GM21576 (cell line): ENCODE measurements at regions not wholly inside any gene's neighbourhood (a gene's known extent, or its start where the extent isn't known, plus 50 kb on each side); places are given as distances from the start of the nearest gene placed in this dataset.
"Not testable (repeated sequence)": the region's sequence is repeated elsewhere in the genome, so short reads cannot be mapped to it uniquely, and the experiment has no call there.

Source experiments
- ATAC-seq: cut with Tn5 transposase; IDR thresholded peaks from one replicate; pipeline ENCODE4 v1.9.1; 2021; ENCODE audit warnings: mild to moderate bottlenecking, moderate library complexity; ENCODE audit not compliant: unreplicated experiment

- ATAC-seq, result no peak
Observed at GRCh38 chr6:145074805-145075204, 660.5 kb downstream of the EPM2A start.

GRCh38 chr6:145075425-145075824 lies 659.9 kb downstream of the EPM2A start:
- ATAC-seq, result no peak

GRCh38 chr6:145076115-145076841 lies 659.0 kb downstream of the EPM2A start:
- no peak for ATAC-seq

- no peak for ATAC-seq
Observed at GRCh38 chr6:145077382-145077781, 657.9 kb downstream of the EPM2A start.

- ATAC-seq, result no peak
Observed at GRCh38 chr6:145080651-145081050, 654.7 kb downstream of the EPM2A start.

GRCh38 chr6:145081677-145082076 lies 653.6 kb downstream of the EPM2A start:
- ATAC-seq, result no peak

- no peak for ATAC-seq
Observed at GRCh38 chr6:145082359-145082758, 653.0 kb downstream of the EPM2A start.

GRCh38 chr6:145086197-145086596 lies 649.1 kb downstream of the EPM2A start:
- ATAC-seq, result no peak

GRCh38 chr6:145087034-145087433 lies 648.3 kb downstream of the EPM2A start:
- ATAC-seq, result no peak

- ATAC-seq, result no peak
Observed at GRCh38 chr6:145090801-145091585, 644.3 kb downstream of the EPM2A start.

GRCh38 chr6:145091586-145092142 lies 643.7 kb downstream of the EPM2A start:
- ATAC-seq, result no peak

GRCh38 chr6:145092554-145092953 lies 642.8 kb downstream of the EPM2A start:
- no peak for ATAC-seq

- ATAC-seq, result no peak
Observed at GRCh38 chr6:145093226-145093625, 642.1 kb downstream of the EPM2A start.

GRCh38 chr6:145096846-145097245 lies 638.5 kb downstream of the EPM2A start:
- ATAC-seq, result no peak

- not testable (repeated sequence) for ATAC-seq
Observed at GRCh38 chr6:145098127-145098526, 637.2 kb downstream of the EPM2A start.

- ATAC-seq, result no peak
Observed at GRCh38 chr6:145099713-145100112, 635.6 kb downstream of the EPM2A start.

GRCh38 chr6:145110109-145110508 lies 625.2 kb downstream of the EPM2A start:
- ATAC-seq, result no peak

GRCh38 chr6:145111407-145111806 lies 623.9 kb downstream of the EPM2A start:
- not testable (repeated sequence) for ATAC-seq

- no peak for ATAC-seq
Observed at GRCh38 chr6:145112711-145113148, 622.6 kb downstream of the EPM2A start.

GRCh38 chr6:145115638-145116037 lies 619.7 kb downstream of the EPM2A start:
- ATAC-seq, result no peak

- no peak for ATAC-seq
Observed at GRCh38 chr6:145116591-145117178, 618.6 kb downstream of the EPM2A start.
